CD4-positive, alpha-beta T cell treated with Interleukin-15 for 1 hour (primary cell): ENCODE measurements at regions not wholly inside any gene's neighbourhood (a gene's known extent, or its start where the extent isn't known, plus 50 kb on each side); places are given as distances from the start of the nearest gene placed in this dataset.
"Not testable (repeated sequence)": the region's sequence is repeated elsewhere in the genome, so short reads cannot be mapped to it uniquely, and the experiment has no call there.

Experiments used
- DNase-seq: peaks from one replicate; pipeline ENCODE4 v3.0.0-alpha.2; 2020

- no peak for DNase-seq
Measured at GRCh38 chr9:21533597-21533996, 51.5 kb upstream of the IFNE start.

- no peak for DNase-seq
Measured at GRCh38 chr9:21535396-21535795, 53.3 kb upstream of the IFNE start.

GRCh38 chr9:21542787-21543186, 60.7 kb upstream of the IFNE start:
- no peak for DNase-seq

- DNase-seq: no peak
Measured at GRCh38 chr9:21543187-21543586, 61.1 kb upstream of the IFNE start.

GRCh38 chr9:21543816-21544215, 61.7 kb upstream of the IFNE start:
- not testable (repeated sequence) for DNase-seq

GRCh38 chr9:21546949-21547348, 64.8 kb upstream of the IFNE start:
- DNase-seq: no peak

GRCh38 chr9:21549251-21549765, 67.2 kb upstream of the IFNE start:
- no peak for DNase-seq

- no peak for DNase-seq
Measured at GRCh38 chr9:21549890-21550289, 67.8 kb upstream of the IFNE start.

- no peak for DNase-seq
Measured at GRCh38 chr9:21550392-21550791, 68.3 kb upstream of the IFNE start.

GRCh38 chr9:21551401-21551800, 69.3 kb upstream of the IFNE start:
- DNase-seq: no peak

- no peak for DNase-seq
Measured at GRCh38 chr9:21552244-21553170, 70.4 kb upstream of the IFNE start.

GRCh38 chr9:21553441-21553840, 71.3 kb upstream of the IFNE start:
- DNase-seq: no peak

- no peak for DNase-seq
Measured at GRCh38 chr9:21554813-21555212, 72.7 kb upstream of the IFNE start.

GRCh38 chr9:21555911-21556310, 73.8 kb upstream of the IFNE start:
- no peak for DNase-seq

GRCh38 chr9:21556581-21557427, 74.7 kb upstream of the IFNE start:
- no peak for DNase-seq

GRCh38 chr9:21557428-21557768, 75.3 kb upstream of the IFNE start:
- no peak for DNase-seq

- no peak for DNase-seq
Measured at GRCh38 chr9:21558079-21558478, 76.0 kb upstream of the IFNE start.

GRCh38 chr9:21558615-21559401, 76.7 kb upstream of the IFNE start:
- no peak for DNase-seq

- DNase-seq: peak; percentile 34
Measured at GRCh38 chr9:21559402-21560280, 77.5 kb upstream of the IFNE start.

GRCh38 chr9:21560281-21560745, 78.2 kb upstream of the IFNE start:
- DNase-seq: no peak

GRCh38 chr9:21561502-21561901, 79.4 kb upstream of the IFNE start:
- DNase-seq: no peak

GRCh38 chr9:21564175-21564574, 82.1 kb upstream of the IFNE start:
- DNase-seq: no peak
